IMR-90 (cell line): ENCODE measurements at regions not wholly inside any gene's neighbourhood (a gene's known extent, or its start where the extent isn't known, plus 50 kb on each side); places are given as distances from the start of the nearest gene placed in this dataset.

Experiments used
- ATAC-seq: fragments of 200-7000 bp; cut with Tn5 transposase; 2 replicates; pipeline ENCODE4 v1.9.1; 2020; ENCODE audit warnings: low read depth, mild to moderate bottlenecking, moderate library complexity
- BruUV-seq: library from RNA; stranded (reverse); fragments of 400-500 nt; replicated peaks from 2 replicates; lab custom pipeline; 2021; lab: Mats Ljungman, UMichigan
- CTCF ChIA-PET: fragments of 300-600 bp; formaldehyde crosslinking; extraction: SDS; loops from one replicate; lab custom pipeline; 2021; ENCODE audit warnings: antibody characterized with exemption; lab: Yijun Ruan, JAX
- POLR2A ChIA-PET: fragments of 300-600 bp; sonication (Branson Sonifier 250); formaldehyde crosslinking; loops from one replicate; lab custom pipeline; 2022; ENCODE audit warnings: antibody characterized with exemption; ENCODE audit not compliant: unreplicated experiment; lab: Charles Lee
- DNase-seq: peaks from one replicate; pipeline ENCODE4 v3.0.0; 2013
- H2AFZ ChIP-seq: replicated peaks from 2 replicates; pipeline ENCODE3; 2013; ENCODE audit warnings: low read length, mild to moderate bottlenecking; ENCODE audit not compliant: poor library complexity
- H2AK5ac ChIP-seq: 2 replicates; pipeline ENCODE4 v1.6.1; 2013; ENCODE audit warnings: low read depth, low read length, inconsistent platforms
- H2AK9ac ChIP-seq: replicated peaks from 2 replicates; pipeline ENCODE3; 2013; ENCODE audit warnings: mild to moderate bottlenecking, low read depth, low read length, moderate library complexity; ENCODE audit not compliant: poor library complexity
- H2BK120ac ChIP-seq: 2 replicates; pipeline ENCODE4 v1.6.1; 2013; ENCODE audit warnings: low read depth, low read length, inconsistent platforms
- H2BK15ac ChIP-seq: 3 replicates; pipeline ENCODE4 v1.6.1; 2013; ENCODE audit warnings: low read depth, low read length, inconsistent platforms
- H2BK20ac ChIP-seq: 2 replicates; pipeline ENCODE4 v1.6.1; 2013; ENCODE audit warnings: low read depth, mild to moderate bottlenecking, inconsistent platforms, low read length, moderate library complexity
- H2BK5ac ChIP-seq: 2 replicates; pipeline ENCODE4 v1.6.1; 2013; ENCODE audit warnings: mild to moderate bottlenecking, low read depth, low read length, inconsistent platforms; ENCODE audit not compliant: poor library complexity, severe bottlenecking
- H3K14ac ChIP-seq: replicated peaks from 2 replicates; pipeline ENCODE4 v1.6.1; 2013; ENCODE audit warnings: low read depth, low read length, inconsistent platforms
- H3K18ac ChIP-seq: 2 replicates; pipeline ENCODE4 v1.6.1; 2013; ENCODE audit warnings: low read depth, low read length, control low read depth
- H3K23ac ChIP-seq: 2 replicates; pipeline ENCODE4 v1.6.1; 2013; ENCODE audit warnings: low read depth, low read length, inconsistent platforms
- H3K27ac ChIP-seq: 2 replicates; pipeline ENCODE4 v1.5.1; 2013; ENCODE audit warnings: mild to moderate bottlenecking, control low read depth, low read length; ENCODE audit not compliant: insufficient read depth
- H3K27me3 ChIP-seq: 2 replicates; pipeline ENCODE4 v1.6.1; 2013; ENCODE audit warnings: low read length; ENCODE audit not compliant: control insufficient read depth, insufficient read depth
- H3K36me3 ChIP-seq: 2 replicates; pipeline ENCODE4 v1.6.1; 2013; ENCODE audit warnings: low read length, mixed read lengths; ENCODE audit not compliant: control insufficient read depth, insufficient read depth
- H3K4ac ChIP-seq: 2 replicates; pipeline ENCODE4 v1.6.1; 2013; ENCODE audit warnings: low read depth, low read length, inconsistent platforms
- H3K4me1 ChIP-seq: 2 replicates; pipeline ENCODE4 v1.6.1; 2013; ENCODE audit warnings: low read length, mixed read lengths; ENCODE audit not compliant: control insufficient read depth, insufficient read depth
- H3K4me2 ChIP-seq: 2 replicates; pipeline ENCODE4 v1.6.1; 2013; ENCODE audit warnings: low read depth, mild to moderate bottlenecking, control low read depth, low read length, moderate library complexity
- H3K4me3 ChIP-seq: 2 replicates; pipeline ENCODE4 v1.5.1; 2013; ENCODE audit warnings: low read depth, mild to moderate bottlenecking, control low read depth, low read length, moderate library complexity; ENCODE audit not compliant: insufficient read depth
- H3K56ac ChIP-seq: 2 replicates; pipeline ENCODE4 v1.6.1; 2013; ENCODE audit warnings: low read length, inconsistent platforms; ENCODE audit not compliant: insufficient read depth; ENCODE audit errors: extremely low read depth
- H3K79me1 ChIP-seq, 2 experiments: 2 replicates each; pipeline ENCODE4 v1.6.1; 2013; ENCODE audit warnings: low read length in 2 of 2, inconsistent platforms in 1 of 2, low read depth in 1 of 2
- H3K9ac ChIP-seq: 2 replicates; pipeline ENCODE4 v1.6.1; 2013; ENCODE audit warnings: low read depth, low read length, control low read depth
- H3K9me1 ChIP-seq: 2 replicates; pipeline ENCODE4 v1.6.1; 2013; ENCODE audit warnings: low read length, inconsistent platforms; ENCODE audit not compliant: insufficient read depth
- H3K9me3 ChIP-seq: 2 replicates; pipeline ENCODE4 v1.6.1; 2013; ENCODE audit warnings: low read length; ENCODE audit not compliant: control insufficient read depth, insufficient read depth
- H4K20me1 ChIP-seq: 2 replicates; pipeline ENCODE4 v1.6.1; 2013; ENCODE audit warnings: low read length, inconsistent platforms; ENCODE audit not compliant: insufficient read depth
- H4K5ac ChIP-seq: 2 replicates; pipeline ENCODE4 v1.6.1; 2013; ENCODE audit warnings: mild to moderate bottlenecking, low read depth, low read length, control low read depth
- H4K8ac ChIP-seq, 2 experiments: 2 replicates each; pipeline ENCODE4 v1.6.1; 2013; ENCODE audit warnings: low read depth in 2 of 2, low read length in 2 of 2, control low read depth in 1 of 2, inconsistent platforms in 1 of 2
- H4K91ac ChIP-seq: 2 replicates; pipeline ENCODE4 v1.6.1; 2013; ENCODE audit warnings: low read depth, low read length, inconsistent platforms; ENCODE audit not compliant: insufficient read depth
- CEBPB ChIP-seq: IDR thresholded peaks from 2 replicates; pipeline ENCODE4 v1.6.1; 2012; ENCODE audit warnings: low read depth, low read length, improper control_type of control experiment
- CHD1 ChIP-seq: IDR thresholded peaks from 2 replicates; pipeline ENCODE4 v1.6.1; 2012; ENCODE audit warnings: low read depth, low read length, improper control_type of control experiment
- CTCF ChIP-seq: conservative IDR thresholded peaks from 2 replicates; pipeline ENCODE4 v1.5.1; 2012; ENCODE audit warnings: mild to moderate bottlenecking, low read depth, low read length, improper control_type of control experiment
- ELK1 ChIP-seq: fragments of 150-350 bp; IDR thresholded peaks from 2 replicates; pipeline ENCODE4 v1.6.1; 2016; ENCODE audit warnings: low read depth, mild to moderate bottlenecking, low read length, moderate library complexity, borderline replicate concordance
- MAFK ChIP-seq: IDR thresholded peaks from 2 replicates; pipeline ENCODE4 v1.6.1; 2012; ENCODE audit warnings: low read depth, low read length, improper control_type of control experiment
- MAZ ChIP-seq: IDR thresholded peaks from 2 replicates; pipeline ENCODE4 v1.6.1; 2012; ENCODE audit warnings: low read depth, mild to moderate bottlenecking, low read length, improper control_type of control experiment, moderate library complexity, borderline replicate concordance
- MXI1 ChIP-seq: IDR thresholded peaks from 2 replicates; pipeline ENCODE4 v1.6.1; 2012; ENCODE audit warnings: low read depth, mild to moderate bottlenecking, low read length, moderate library complexity, borderline replicate concordance
- POLR2A ChIP-seq: IDR thresholded peaks from 2 replicates; pipeline ENCODE4 v1.6.1; 2012; ENCODE audit warnings: mild to moderate bottlenecking, low read depth, low read length
- RAD21 ChIP-seq: IDR thresholded peaks from 2 replicates; pipeline ENCODE4 v1.6.1; 2012; ENCODE audit warnings: low read length, improper control_type of control experiment
- RCOR1 ChIP-seq: IDR thresholded peaks from 2 replicates; pipeline ENCODE4 v1.6.1; 2012; ENCODE audit warnings: mild to moderate bottlenecking, low read length, improper control_type of control experiment; ENCODE audit not compliant: insufficient replicate concordance
- RFX5 ChIP-seq: IDR thresholded peaks from 2 replicates; pipeline ENCODE4 v1.8.0; 2012; ENCODE audit warnings: low read depth, mild to moderate bottlenecking, low read length, moderate library complexity
- SMC3 ChIP-seq: fragments of 150-350 bp; IDR thresholded peaks from 2 replicates; pipeline ENCODE4 v1.6.1; 2016; ENCODE audit warnings: low read depth, mild to moderate bottlenecking, antibody characterized with exemption, low read length, moderate library complexity
- WGBS, 2 experiments: methylation state at CpG; one replicate each; pipeline versions ENCODE4 v1.1.5 to v1.1.7; 2013; ENCODE audit warnings: missing lambda C conversion rate in 2 of 2; ENCODE audit not compliant: insufficient read length in 1 of 2; ENCODE audit errors: extremely low coverage in 2 of 2; 5-methylcytosine and 5-hydroxymethylcytosine counted together
- dilution Hi-C: fragments of 300-500 bp; cut with HindIII; formaldehyde crosslinking; loops from one replicate; pipeline ENCODE4 v1.14.3; 2018; ENCODE audit warnings: low sequenced_read_pairs; ENCODE audit not compliant: unreplicated experiment
- in situ Hi-C: fragments of 300-500 bp; cut with MboI; formaldehyde crosslinking; loops from 3 replicates; pipeline ENCODE4 v1.14.3; 2019; ENCODE audit warnings: low sequenced_read_pairs, inconsistent platforms, mixed read lengths
- intact Hi-C: fragments of 100-400 bp; cut with micrococcal nuclease; formaldehyde crosslinking; loops from 2 replicates; pipeline ENCODE4 v1.10.0; 2022

GRCh38 chr16:60225541-60225940 lies 1491.4 kb upstream of the GOT2 start:
- Histone ChIP-seq H3K4me2 (no peak overlapping the region), H3K27ac (no peak overlapping the region), H2AK9ac (no peak overlapping the region), H3K14ac (no peak overlapping the region), H2BK20ac (no peak overlapping the region), H4K20me1 (no peaks in the 10 kb centered on the region), H3K36me3 (no peaks in the 10 kb centered on the region), H3K9ac (no peak overlapping the region), H3K27me3 (no peaks in the 10 kb centered on the region), H3K18ac (no peak overlapping the region), H4K5ac (no peak overlapping the region), H2AFZ (no peak overlapping the region), H3K4me3 (no peak overlapping the region), H2BK15ac (no peak overlapping the region), H4K91ac (no peak overlapping the region), H2BK120ac (no peak overlapping the region), H3K9me3 (no peaks in the 10 kb centered on the region; the same call in 1 of the 2 replicates), H4K8ac (no peak overlapping the region), H3K56ac (no peak overlapping the region), H3K79me1 (no peaks in the 10 kb centered on the region), H3K4ac (no peak overlapping the region), H2BK5ac (no peak overlapping the region), H3K9me1 (no peaks in the 10 kb centered on the region), H3K4me1 (no peaks in the 10 kb centered on the region), H2AK5ac (no peak overlapping the region), H3K23ac (no peak overlapping the region)
- dilution Hi-C loops = no loop called here
- intact Hi-C loops = no loop called here
- POLR2A ChIA-PET = no interaction called here
- in situ Hi-C loops = no loop called here
- TF ChIP-seq RFX5 = no peak
- TF ChIP-seq ELK1 = no peak
- TF ChIP-seq MXI1 = no peak
- TF ChIP-seq SMC3 = no peak
- TF ChIP-seq POLR2A = no peak
- TF ChIP-seq CEBPB = no peak
- no peak for TF ChIP-seq CHD1
- no peak for TF ChIP-seq RAD21
- TF ChIP-seq RCOR1 = no peak
- TF ChIP-seq CTCF = no peak
- TF ChIP-seq MAZ = no peak
- TF ChIP-seq MAFK = no peak
- ATAC-seq (no peak), DNase-seq (no peak)
- CTCF ChIA-PET = no interaction called here
- BruUV-seq = no TSS peak
- no CpG with 5 or more reads among the region's 2 CpGs for whole genome bisulfite sequencing, 2 experiments
